GM19463 (cell line): ENCODE measurements at regions not wholly inside any gene's neighbourhood (a gene's known extent, or its start where the extent isn't known, plus 50 kb on each side); places are given as distances from the start of the nearest gene placed in this dataset.
"Not testable (repeated sequence)": the region's sequence is repeated elsewhere in the genome, so short reads cannot be mapped to it uniquely, and the experiment has no call there.

ENCODE experiments used
- ATAC-seq: cut with Tn5 transposase; IDR thresholded peaks from one replicate; pipeline ENCODE4 v1.9.1; 2021; ENCODE audit warnings: mild to moderate bottlenecking, moderate library complexity; ENCODE audit not compliant: unreplicated experiment

- ATAC-seq = no peak
Measured at GRCh38 chr3:56957522-56957921, 102.9 kb upstream of the SPATA12 start.

- ATAC-seq = no peak
Measured at GRCh38 chr3:56956906-56957305, 103.6 kb upstream of the SPATA12 start.

- ATAC-seq = no peak
Measured at GRCh38 chr3:56955492-56956111, 104.9 kb upstream of the SPATA12 start.

- ATAC-seq = no peak
Measured at GRCh38 chr3:56954125-56954524, 106.3 kb upstream of the SPATA12 start.

- no peak for ATAC-seq
Measured at GRCh38 chr3:56952846-56953245, 107.6 kb upstream of the SPATA12 start.

GRCh38 chr3:56952061-56952460 is 108.4 kb upstream of the SPATA12 start:
- ATAC-seq = no peak

- no peak for ATAC-seq
Measured at GRCh38 chr3:56951366-56951765, 109.1 kb upstream of the SPATA12 start.

GRCh38 chr3:56945378-56945777 is 115.1 kb upstream of the SPATA12 start:
- ATAC-seq = not testable (repeated sequence)

- no peak for ATAC-seq
Measured at GRCh38 chr3:56942523-56942922, 117.9 kb upstream of the SPATA12 start.

- no peak for ATAC-seq
Measured at GRCh38 chr3:56940976-56941375, 119.5 kb upstream of the SPATA12 start.

GRCh38 chr3:56940321-56940720 is 120.1 kb upstream of the SPATA12 start:
- no peak for ATAC-seq

GRCh38 chr3:56939834-56940233 is 120.6 kb upstream of the SPATA12 start:
- no peak for ATAC-seq

GRCh38 chr3:56938530-56938929 is 121.9 kb upstream of the SPATA12 start:
- no peak for ATAC-seq

GRCh38 chr3:56937580-56937979 is 122.9 kb upstream of the SPATA12 start:
- no peak for ATAC-seq

GRCh38 chr3:56935811-56936210 is 124.7 kb upstream of the SPATA12 start:
- ATAC-seq = no peak

GRCh38 chr3:56934481-56934880 is 126.0 kb upstream of the SPATA12 start:
- ATAC-seq = not testable (repeated sequence)

- no peak for ATAC-seq
Measured at GRCh38 chr3:56933803-56934202, 126.7 kb upstream of the SPATA12 start.

- ATAC-seq = no peak
Measured at GRCh38 chr3:56932866-56933265, 127.6 kb upstream of the SPATA12 start.

- ATAC-seq = no peak
Measured at GRCh38 chr3:56931836-56932235, 128.6 kb upstream of the SPATA12 start.

- no peak for ATAC-seq
Measured at GRCh38 chr3:56930706-56931105, 129.0 kb upstream of the ARHGEF3 start.

GRCh38 chr3:56929809-56930615 is 128.3 kb upstream of the ARHGEF3 start:
- no peak for ATAC-seq

GRCh38 chr3:56928379-56929068 is 126.8 kb upstream of the ARHGEF3 start:
- no peak for ATAC-seq
